ENCODE measurements at regions not wholly inside any gene's neighbourhood (a gene's known extent, or its start where the extent isn't known, plus 50 kb on each side); places are given as distances from the start of the nearest gene placed in this dataset.
"Not testable (repeated sequence)": the region's sequence is repeated elsewhere in the genome, so short reads cannot be mapped to it uniquely, and the experiment has no call there.

- no peak for DNase-seq
Observed at GRCh38 chr6:85971238-85971637, 328.6 kb upstream of the SYNCRIP start.

DNA sequence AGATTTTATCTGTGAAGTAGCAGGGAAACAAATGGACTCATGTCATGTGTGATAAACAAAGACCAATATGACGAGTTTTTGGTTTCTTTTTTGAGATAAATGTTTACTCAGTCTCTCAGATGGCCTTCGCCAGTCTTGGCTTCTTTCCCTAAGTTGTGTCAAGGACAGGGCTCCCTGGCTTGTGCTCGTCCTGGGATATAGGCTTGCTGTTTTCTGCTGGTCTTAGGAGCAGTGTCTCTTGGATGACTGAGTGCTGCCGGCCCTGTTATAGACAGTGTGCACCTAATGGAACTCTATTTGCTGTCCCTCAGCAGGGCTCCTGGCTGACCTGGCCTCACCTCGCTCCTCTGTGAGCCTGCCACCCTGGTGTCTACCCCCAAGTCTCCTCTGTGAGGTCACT lies 324.1 kb upstream of the SYNCRIP start:
- DNase-seq = no peak

DNA sequence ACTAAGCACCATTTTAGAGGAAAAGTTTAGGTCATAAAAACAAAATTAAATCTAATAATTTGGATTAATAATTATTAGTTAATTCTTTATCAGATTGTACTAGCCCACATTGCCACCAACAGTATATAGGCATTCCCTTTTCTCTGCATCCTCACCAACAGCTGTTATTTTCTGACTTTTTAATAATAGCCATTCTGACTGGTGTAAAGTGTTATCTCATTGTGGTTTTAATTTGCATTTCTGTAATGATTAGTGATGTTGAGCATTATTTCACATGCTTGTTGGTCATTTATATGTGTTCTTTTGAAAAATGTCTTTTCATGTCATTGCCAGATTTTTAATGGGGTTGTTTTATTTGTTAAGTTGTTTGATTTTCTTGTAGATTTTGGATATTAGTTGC lies 319.1 kb upstream of the SYNCRIP start:
- DNase-seq = no peak

GRCh38 chr6:85961125-85961524 lies 318.4 kb upstream of the SYNCRIP start:
- no peak for DNase-seq

GRCh38 chr6:85948481-85948880 lies 305.8 kb upstream of the SYNCRIP start:
- no peak for DNase-seq

DNA sequence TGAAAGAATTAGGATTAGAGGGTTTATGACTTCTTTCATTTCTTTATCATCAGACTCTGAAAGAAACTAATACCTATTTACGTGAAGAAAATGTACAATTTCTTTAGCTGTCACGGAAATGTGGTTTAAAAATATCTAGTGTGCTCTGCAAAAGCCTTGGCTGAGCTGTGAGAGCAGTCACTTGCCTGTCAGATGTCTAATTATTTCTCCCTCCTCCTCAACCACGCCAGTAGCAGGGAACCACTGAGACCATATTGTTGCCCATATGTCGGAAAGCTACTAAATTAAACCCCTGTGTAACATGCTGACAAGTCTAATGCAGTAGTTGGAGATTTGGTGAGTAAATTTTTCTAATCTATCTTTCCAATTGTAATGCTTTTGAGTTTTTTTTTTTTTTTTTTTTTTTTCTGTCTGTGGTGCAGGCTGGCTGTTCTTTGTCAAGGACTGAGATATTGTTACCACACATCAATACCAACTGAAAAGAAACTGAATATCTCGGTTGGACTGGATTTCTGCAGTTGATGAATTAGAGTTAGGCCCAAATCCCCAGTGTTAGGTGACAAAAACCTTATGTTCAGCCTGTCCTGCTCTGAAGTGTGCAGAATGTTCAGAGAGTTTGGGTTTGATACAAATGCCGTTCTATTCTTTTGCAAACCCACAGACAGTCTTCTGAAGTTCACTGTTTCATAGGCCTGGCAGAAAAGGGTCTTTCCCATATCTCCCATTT lies 302.9 kb upstream of the SYNCRIP start:
- DNase-seq = no peak

DNA sequence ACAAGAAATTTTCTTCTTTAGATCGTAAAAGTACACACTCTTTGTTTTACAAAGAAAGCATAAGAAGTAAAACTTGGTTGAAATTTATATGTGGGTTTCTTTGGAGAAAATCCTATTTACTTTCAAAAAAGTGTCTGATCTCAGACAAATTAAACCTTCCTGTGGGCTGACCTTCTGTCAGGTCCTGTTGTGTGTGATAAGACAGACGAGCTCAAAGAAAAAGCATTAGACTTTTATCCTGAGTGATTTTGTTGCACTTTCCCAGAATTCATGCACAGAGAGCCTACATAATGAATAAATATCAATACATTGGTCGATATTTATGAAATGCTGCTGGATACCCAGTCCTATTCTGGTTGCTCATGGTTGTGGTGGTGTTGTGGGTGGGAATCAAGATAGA lies 302.1 kb upstream of the SYNCRIP start:
- DNase-seq = no peak

GRCh38 chr6:85942844-85943243 lies 300.2 kb upstream of the SYNCRIP start:
- no peak for DNase-seq

- DNase-seq = no peak
Observed at GRCh38 chr6:85936916-85937315, 294.2 kb upstream of the SYNCRIP start.

DNA sequence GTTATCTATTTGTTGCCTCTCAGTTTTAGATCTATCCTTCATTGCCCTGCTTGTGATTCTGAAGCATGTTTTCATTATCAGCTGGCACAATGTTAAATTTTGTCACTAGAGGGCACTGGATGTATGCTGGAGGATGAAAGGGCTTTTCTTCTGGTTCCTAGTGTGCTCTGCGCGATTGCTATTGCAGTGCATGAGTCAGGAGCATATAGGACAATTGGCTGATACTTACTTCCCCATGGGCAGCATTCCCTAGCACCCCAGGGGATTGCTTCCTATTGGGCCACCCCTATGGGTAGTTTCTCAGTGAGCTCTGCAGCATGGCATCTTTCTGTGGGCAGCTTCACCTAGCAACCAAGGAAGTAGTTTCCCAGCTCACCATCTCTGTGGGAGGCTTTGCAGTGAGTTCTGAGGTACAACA lies 280.3 kb upstream of the SYNCRIP start:
- DNase-seq = peak in 30 of 56 donors; percentile 1 to 46 (median 20)

DNA sequence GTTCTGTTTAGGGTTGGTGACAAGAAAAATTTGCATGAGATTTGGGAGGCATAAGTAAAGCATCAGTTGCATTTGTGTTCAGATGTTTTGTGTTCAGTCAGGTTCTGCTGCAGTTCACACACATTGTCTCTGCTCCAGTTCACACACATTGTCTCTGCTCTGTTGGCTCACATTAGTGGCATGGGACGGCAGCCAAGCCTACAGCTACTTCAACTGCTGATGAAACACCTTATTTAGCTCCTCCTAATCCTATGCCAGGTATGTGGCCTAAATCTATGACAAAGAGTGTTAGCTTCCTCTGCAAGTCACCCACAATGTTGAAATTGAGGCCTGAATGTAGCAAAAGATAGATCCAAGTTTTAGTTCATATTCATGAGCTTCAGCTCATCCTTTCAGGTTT lies 278.1 kb upstream of the SYNCRIP start:
- peak in 3 of 56 donors; percentile 1 to 14 (median 8) for DNase-seq

DNA sequence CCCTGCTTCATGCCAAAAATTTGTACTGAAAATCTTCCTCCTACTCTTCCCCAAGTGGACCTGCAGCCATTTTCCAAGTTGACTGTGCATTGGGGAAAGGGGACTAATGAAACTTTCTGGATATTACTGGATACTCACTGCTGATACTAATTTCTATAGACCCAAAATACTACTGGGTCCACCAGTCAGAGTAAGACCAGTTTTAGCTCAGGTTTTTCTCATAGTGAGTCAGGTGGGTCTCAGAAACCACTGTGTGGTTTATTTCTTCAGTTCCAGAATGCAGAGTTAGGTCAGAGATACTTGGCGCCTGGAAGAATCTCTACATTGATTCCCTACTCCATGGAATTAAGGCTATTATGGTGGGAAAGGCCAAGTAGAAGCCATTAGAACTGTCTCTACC lies 274.8 kb upstream of the SYNCRIP start:
- no peak for DNase-seq

DNA sequence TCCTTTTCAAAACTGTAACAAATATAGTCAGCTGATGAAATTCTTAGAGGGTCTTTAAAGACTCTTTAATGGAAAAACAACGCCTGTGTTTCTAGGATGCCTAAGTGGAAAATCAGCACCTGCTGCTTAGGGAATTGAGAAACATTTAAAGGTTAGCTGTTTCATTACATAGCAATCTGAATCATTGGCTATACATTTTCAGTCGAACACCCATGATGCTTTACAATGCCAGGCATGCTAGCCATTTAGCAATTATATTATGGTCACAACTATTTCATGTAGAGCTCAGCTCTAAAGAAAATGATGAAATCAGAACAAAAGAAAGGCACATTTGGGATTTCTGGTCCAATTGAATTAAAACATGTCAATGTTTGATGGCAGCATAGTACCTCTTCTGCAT lies 270.3 kb upstream of the SYNCRIP start:
- DNase-seq = no peak

DNA sequence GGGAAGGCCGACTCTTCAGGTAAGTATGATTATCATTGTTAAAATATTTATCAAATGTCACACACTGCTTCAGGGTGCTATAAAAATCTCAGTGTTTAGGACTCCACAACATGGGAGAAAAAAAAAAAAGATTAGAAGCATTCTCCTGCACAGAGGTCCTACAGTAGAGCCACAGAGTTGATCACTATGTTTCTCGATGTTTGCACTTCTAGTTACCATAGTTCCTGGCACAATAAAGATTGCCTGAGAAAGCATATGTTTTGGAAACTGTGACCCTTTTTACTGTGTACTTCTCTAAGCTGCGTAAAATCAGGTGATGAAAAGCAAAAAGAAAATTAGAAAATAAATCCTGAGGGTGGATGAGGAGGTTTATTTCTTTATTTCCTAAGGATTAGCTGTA lies 269.9 kb upstream of the SYNCRIP start:
- DNase-seq = no peak

DNA sequence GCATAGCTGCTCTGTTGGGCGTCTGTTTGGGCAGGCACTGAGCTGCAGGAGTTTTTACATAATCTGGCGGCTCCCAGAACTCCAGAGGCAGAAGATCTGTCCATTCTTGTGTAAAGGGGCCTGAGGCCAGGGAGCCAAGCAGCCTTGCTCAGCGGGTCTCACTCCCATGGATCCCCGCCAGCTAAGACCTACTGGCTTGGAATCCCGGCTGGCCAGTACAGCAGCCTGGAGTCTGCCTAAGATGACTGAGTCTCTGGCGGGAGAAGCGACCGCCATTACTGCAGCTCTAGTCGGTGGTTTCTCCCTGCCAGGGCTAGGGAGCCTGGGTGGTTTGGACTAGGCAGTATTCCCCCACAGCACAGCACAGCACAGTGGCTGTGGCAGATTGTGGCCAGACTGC lies 268.4 kb upstream of the SYNCRIP start:
- no peak for DNase-seq

DNA sequence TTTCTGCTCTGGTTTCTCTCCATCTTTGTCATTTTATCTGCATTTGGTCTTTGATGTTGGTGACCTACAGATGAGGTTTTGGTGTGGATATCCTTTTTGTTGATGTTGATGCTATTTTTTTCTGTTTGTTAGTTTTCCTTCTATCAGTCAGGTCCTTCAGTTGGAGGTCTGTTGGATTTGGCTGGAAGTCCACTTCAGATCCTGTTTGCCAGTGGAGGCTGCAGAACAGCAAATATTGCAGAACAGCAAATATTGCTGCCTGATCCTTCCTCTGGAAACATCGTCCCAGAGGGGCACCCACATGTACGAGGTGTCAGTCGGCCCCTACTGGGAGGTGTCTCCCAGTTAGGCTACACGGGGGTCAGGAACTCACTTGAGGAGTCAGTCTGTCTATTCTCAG lies 265.4 kb upstream of the SYNCRIP start:
- not testable (repeated sequence) for DNase-seq

GRCh38 chr6:85892346-85892745 lies 249.7 kb upstream of the SYNCRIP start:
- DNase-seq = no peak

DNA sequence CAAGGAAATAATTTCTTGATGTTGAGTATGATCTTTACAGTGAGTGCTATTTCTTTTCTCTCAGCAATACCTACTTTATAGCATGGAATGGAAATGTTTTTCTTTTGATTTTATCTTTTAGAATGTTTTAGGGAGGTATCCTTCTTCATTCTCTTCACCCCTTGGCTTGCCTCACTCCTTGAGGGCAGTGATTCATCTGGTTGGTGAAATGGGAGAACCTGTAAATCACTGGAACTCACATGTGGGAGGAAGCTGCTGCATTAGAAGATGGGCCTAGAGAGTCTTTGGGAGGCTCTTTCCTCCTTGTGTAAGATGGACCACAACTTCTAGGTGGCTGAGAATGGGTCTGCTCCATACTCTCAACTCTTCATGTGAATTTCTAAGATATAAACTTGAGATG lies 244.8 kb upstream of the SYNCRIP start:
- no peak for DNase-seq

GRCh38 chr6:85868685-85869084 lies 226.0 kb upstream of the SYNCRIP start:
- DNase-seq = no peak

DNA sequence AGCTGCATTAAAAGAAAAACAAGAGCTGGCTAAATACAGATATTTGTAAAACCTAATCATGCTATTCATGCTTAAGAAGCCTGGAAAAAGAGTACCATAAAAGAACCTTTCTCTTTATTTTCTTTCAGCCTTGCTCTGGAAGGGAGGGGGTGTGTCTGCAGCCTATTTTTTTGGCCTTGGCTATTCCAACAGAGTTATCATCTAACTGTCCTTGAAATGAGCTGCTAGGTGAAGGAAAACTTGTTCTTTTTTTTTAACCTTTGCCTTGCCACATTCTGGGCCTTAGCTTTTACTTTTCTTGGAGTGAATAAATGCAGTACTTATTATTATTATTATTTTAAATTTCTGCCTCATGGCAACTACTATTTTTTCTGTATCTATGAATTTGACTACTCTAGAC lies 224.9 kb upstream of the SYNCRIP start:
- DNase-seq = no peak

DNA sequence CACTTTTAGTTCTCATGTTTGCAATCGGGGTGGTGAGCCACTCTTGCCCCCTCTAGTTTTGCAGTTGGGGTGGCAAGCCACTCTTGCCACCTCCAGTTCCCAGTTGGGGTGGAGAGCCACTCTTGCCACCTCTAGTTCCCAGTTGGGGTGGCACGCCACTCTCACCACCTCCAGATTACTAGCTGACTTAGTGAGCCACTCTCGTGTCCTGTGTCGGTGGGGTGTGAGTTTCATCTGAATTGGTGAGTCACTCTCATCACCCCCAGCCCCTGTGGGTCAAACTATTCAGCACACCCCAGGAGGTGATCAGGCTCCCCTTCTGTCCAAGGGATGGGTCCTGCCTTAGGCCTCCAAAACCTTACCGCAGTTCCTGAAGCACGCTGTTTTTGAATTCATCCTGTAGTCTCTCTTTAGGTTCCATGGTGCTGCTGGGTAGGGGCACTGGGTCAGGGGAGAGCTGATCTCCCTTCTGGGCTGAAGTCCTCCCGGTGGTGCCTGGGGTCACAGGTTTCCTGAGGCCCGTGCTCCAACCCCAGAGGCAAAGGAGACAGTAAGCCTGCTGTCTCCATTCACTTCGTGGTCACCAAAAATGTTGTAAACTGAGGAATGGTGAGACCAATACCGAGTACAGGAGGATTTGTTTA lies 224.2 kb upstream of the SYNCRIP start:
- no peak for DNase-seq

GRCh38 chr6:85866370-85866730 lies 223.7 kb upstream of the SYNCRIP start:
- DNase-seq = no peak

All from nucleus accumbens (tissue), 56 donors.